ENCODE measurements at regions not wholly inside any gene's neighbourhood (a gene's known extent, or its start where the extent isn't known, plus 50 kb on each side); places are given as distances from the start of the nearest gene placed in this dataset.

- TF ChIP-seq CTCF (IDR thresholded peaks at IDR 0.05) (no peak), EP300 (IDR thresholded peaks at IDR 0.05) (no peak)
These were observed 470.0 kb upstream of the SEMA3A start for GRCh38 chr7:84664626-84665025.

Measured in tibial nerve (tissue), 4 donors.